GM19452 (cell line): ENCODE measurements at regions not wholly inside any gene's neighbourhood (a gene's known extent, or its start where the extent isn't known, plus 50 kb on each side); places are given as distances from the start of the nearest gene placed in this dataset.

Experiments
- ATAC-seq: cut with Tn5 transposase; IDR thresholded peaks from one replicate; pipeline ENCODE4 v1.9.1; 2021; ENCODE audit not compliant: unreplicated experiment

DNA sequence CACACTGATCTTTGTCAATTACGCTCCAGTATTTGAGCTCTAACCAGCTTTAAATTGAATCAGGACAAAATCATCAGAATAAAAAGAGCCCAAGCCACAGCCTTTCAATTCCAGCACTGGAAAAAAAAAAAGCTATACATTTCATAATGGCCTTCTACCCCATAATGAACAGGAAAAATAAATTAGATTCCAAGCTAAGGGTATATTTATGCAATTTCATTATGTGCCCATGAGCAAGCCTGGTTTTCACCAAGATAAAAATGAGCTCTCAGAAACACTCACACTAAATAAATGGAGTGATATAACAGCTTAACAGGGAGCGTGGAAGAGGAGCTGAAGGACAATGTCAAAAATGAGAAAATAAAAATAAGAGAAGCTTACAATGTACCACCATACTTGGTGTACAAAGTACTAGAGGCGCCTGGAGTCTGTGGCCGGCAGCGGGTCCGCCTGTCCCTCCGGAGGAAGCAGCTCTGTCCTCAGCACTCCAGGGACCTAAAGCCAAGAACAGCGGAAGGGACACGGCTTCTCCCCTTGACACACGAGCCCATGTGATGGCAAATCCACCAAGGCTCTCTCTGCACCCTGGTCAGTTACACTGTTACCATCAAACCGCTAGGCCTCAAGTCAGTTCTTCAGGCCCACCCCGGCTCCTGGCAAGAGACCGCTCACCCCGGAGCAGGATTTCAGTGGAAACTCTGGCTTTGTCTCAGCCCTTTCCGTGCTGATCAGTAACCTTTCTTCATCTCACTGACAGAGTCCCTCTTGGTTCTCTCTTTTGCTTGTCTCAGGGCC lies 69.6 kb downstream of the RBFOX3 start:
- ATAC-seq: no peak

DNA sequence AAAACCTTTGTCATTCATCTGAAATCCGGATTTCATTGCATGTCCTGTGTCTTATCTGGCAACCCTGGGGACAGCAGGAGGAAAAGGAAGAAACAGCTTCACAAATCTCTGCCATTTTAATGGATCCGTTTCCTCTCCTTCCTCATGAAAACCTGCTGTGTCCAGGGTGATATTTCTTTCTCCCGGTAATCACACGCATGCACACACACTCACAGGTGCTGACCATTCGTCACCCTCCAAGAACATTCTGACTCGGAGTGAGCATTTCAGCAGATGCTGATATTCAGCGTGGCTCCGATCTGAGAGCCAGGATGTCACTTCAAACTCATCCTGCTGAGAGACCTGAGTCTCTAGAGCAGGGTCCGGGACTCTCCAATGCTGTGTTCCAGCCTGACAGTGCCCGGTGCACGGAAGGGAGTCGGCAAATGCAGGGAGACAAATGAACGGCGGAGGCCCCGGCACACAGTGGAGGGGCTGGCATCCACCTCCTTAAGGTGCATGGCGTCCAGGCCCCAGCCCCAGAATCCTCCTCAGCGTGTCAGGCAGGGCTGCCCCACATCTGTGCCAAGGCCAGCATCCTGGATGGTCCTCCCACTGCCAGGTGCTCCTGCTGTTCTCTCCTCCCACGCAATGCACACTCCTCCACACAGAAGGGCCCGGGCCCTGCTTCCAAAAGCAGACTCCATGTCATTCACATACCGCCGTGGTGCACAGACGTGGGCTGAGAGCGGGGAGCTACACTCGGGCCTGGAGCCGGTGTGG lies 70.7 kb downstream of the RBFOX3 start:
- ATAC-seq: no peak

DNA sequence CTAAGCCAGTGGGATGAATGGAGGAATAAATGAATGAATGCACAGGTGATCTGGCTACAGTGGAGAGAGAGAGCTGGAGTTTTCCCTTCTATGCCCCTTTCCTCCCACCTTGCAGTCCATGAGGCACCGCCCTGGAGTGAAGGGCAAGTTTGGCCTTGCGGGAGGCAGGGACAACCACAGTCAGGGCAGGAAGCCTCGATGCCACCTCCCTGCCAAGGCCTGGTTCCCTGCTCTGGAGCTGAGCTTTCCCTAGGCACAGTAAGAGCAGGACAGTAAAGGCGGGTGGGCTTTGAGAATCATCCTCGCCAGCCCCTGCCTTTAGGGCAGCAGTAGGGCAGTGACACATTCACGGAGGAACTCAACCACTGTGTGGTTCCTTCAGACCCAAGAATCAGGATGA lies 72.6 kb downstream of the RBFOX3 start:
- ATAC-seq: no peak

DNA sequence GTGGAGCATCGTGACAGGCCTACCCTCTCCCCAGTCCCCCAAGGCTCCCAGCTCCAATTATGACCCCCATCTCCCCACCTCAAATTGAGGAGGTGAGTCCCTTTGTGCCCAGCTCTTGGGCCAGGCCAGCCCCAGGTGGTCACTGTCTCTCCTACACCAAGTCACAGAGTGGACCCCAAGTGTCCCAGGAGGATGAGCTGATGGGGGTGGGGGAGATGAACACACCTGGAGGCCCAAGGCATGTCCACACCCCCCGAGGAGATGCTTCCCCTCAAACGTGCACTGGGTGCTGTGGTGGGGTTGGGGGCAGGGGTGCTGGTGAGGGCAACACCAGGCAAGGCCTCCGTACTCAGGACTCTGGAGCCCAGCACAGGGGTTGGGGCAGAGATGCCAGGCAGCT lies 73.2 kb downstream of the RBFOX3 start:
- ATAC-seq: no peak

DNA sequence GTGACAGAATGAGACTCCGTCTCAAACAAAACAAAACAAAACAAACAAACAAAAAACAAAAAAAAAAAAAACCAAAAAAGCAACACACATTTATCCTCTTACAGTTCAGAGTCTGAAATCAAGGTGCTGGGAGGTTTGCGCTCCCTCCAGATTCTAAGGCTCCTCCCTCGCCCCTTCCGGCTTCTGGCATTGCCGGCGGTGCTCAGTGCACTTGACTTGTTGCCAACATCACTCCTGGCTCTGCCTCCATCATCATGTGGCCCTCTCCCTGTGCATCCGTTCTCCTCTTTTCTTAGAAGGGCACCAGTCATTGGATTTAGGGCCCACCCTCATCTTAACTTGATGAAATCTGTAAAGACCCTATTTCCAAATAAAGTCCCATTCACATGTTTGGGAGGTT lies 73.8 kb downstream of the RBFOX3 start:
- no peak for ATAC-seq

DNA sequence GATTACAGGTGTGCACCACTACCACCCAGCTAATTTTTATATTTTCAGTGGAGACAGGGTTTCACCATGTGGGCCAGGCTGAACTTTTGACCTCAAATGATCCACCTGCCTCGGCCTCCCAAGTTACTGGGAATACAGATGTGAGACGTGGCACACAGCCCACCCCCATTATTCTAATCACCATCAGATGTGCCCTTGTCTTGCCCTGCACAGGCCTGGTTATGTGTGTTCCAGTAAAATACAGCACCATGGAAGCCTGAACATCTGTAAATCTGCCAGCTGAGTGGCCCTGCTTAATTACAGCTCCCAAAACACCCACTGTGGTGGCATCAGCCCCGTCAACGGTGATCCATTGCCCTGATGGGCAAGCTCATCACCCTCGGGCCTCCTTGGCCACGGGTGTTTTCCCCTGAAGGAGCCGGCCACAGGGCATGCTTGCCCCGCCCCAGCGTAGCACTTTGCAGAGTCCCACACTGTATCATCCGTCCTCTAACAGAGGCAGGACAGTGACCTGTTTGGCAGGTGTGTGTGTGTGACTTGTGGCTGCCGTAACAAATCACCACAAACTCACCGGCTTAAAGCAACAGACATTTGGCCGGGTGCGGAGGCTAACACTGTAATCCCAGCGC lies 74.5 kb downstream of the RBFOX3 start:
- ATAC-seq: no peak

DNA sequence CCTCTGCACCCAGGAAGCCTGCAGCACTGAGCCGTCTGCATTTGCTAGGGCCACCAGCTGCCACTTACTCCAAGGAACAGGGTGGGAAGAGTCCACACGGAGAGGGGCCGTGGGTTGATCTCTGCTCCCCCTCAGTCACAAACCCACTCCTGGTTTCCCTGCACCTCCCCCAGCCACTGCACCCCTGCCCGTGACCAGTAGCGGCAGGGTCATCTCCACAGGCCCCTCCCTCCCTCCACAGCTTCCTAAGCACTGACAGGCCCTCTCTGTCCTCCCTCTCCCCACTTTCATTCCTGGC lies 75.2 kb downstream of the RBFOX3 start:
- no peak for ATAC-seq

DNA sequence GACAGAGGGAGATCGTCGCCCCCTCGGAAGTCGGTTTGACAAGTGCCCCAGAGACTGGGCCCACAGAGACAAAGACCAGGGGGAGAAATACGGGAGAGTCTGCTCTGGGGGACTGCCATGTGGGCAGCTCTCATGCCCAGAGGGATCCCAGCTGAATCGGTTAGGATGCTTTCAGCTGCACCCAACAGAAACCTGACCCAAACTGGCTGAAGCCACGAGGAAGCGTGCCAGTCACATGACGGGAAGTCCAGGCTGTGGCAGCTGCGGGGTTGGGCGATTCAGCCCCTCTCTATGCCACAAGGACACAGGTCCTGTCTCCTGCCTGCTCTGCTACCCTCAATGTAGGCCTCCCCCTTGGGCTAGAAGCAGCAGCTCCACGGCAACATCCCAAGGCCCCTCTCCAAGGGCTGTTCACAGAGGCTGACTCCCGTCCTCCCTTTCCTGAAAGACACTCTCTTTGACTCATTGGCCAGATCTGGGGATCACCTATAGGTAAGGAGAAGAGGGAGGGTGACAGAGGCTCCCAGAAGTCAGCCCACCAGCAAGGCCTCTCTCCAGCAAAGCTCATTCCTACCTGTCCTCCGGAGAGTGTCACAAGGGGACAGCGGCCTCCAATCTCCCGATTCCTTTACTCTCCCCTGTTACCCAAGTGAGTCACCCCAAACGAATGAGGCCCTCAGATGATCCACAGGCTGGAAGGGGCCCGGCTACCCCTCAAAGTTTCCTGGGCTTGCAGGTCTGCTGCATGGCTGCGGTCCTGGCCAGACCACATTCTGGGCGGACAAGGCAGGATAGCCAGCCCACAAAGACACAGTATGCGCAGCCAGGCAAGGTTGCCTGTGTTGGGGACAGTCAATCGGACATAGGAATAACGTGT lies 75.8 kb downstream of the RBFOX3 start:
- ATAC-seq: no peak

DNA sequence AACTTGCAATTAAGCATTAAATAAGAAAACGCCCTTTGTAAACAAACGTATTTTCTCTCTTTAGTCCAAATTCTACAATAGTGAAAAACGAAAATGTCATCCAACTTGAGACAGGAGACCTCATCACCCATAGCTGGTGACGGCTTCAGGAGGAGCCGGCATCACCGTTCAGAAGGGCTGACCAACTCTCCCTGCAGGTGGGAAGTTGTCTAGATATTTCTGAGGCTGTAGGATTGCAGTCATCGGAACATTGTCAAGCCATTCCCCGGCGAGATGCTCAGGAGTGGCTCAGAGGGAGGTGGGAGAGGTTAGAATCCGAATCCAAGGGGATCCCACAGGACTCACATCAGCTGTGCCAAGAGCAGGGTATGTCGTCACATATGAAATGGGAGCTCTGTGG lies 76.7 kb downstream of the RBFOX3 start:
- ATAC-seq: no peak

DNA sequence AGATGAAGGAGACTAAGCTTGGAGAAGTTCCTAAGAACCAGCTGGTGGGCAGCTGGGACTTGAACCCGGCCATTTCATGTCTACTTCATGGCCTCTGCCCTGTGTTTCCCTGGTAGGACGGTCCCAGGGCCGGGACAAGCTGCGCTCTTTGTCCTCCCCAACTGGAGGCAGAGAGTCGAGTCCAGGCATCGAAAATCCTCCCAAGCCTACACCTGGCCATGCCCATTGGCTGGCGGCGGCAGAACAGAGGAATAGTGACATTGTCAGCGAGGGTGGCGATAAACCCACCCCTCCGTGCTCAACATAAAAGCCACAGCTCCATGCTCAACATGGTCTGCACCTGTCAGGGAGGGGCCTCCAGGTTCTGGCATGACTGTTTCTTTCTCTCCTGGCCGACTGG lies 77.7 kb downstream of the RBFOX3 start:
- ATAC-seq: no peak

DNA sequence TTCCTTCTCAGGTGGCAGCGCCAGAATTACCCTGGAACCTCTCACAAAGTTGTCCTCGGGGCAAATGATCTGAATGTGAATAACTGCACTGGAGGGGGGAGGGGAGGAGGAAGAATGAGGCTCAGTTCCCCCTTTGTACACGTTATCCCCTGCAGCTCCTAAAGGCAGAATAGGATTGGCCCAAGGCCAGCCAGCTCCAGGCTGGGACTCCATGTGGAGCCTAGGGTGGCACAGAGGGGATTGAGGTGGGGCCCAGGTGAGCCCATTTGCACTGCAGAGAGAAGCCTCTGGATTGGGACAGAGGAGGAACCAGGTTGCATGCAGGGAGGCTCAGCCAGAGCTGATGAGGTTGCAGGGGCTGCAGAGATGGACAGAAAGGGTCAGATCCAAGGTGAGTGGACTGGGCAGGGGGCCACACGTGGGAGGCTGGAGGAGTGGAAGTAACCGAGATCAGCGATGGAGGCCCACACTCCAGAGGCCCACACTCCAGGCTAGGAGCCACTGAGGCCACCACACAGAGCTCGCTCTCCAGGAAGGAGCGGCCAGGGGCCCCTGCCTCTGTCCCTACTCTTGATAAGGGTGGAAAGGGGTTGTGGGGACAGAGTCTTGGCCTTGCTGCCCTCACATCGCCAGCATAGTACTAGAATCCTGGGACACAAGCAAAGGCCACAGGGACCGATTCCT lies 78.6 kb downstream of the RBFOX3 start:
- no peak for ATAC-seq

DNA sequence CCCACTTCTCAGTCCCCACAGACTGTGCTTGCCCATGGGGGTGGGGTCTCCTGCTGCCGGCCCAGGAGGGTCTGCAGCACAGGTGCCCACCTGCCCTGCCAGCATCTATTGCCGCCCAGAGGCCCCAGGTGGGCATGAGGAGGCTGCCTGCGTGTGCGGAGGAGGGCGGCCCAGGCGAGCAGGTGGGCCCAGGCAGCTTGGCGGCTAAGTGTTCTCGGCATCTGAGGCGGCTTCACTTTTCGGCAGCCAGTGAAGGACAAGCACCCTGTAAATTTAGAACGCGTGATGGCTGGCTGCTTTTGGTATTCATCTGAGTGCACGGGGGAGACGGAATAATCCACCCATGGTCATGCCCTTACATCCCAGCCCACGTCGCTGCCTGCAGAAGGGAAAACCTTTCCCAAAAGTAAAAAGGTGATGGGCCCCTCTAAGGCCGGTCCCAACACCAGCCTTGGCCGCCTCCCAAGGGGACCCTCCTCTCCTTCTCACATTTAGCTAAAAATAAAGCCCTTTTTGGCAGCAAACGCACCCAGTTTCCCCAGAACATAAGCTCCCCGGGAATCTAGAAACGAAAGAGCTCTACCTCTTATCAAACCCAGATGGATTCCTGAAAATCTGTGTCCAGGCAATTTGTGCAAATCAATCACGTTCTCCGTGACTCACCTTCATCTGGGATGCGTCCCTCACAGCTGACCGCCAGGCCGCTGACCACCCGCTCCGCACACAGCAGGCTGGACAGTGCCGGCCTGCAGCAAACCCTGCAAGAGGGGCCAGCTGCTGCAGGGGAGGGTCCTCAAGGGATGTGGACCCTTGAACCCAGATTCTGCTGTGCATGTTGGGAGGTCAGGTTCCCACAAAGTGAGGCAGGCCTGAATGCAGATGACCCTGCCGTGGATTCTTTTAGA lies 79.4 kb downstream of the RBFOX3 start:
- no peak for ATAC-seq

DNA sequence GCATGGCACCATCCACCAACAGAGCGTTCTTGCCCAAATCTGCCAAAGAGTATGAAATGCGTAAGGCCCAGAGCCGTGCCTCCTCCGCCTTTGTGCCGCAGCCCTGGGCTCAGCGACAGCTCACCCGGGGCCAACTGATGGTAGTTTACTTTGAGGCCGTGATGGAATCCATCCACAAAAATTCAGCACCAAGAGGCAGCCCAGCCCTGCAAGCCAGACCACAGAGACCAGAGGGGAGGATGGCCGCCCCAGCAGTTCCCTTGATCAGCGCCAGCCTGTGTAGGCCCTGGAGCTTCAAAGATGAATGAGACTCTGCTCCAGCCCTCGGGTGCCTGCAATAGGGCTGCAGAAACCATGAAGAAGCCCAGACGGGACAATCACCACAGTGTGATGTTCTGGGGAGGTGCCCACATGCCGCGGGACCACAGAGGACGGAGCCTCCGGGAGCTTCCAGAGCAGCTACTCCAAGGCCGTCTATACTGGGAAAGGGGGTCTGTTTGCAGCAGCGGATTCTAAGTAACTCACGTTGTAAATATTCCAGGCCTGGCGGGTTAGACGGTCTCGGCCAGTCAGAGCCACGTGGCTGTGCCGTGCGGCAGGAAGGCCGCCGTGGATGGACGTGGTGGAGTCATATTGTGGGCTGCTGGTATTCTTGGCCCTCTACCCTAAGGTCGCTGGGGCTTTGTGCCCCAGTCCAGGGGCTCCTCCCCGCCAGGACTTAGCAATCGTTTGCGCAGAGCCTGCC lies 80.3 kb downstream of the RBFOX3 start:
- no peak for ATAC-seq

DNA sequence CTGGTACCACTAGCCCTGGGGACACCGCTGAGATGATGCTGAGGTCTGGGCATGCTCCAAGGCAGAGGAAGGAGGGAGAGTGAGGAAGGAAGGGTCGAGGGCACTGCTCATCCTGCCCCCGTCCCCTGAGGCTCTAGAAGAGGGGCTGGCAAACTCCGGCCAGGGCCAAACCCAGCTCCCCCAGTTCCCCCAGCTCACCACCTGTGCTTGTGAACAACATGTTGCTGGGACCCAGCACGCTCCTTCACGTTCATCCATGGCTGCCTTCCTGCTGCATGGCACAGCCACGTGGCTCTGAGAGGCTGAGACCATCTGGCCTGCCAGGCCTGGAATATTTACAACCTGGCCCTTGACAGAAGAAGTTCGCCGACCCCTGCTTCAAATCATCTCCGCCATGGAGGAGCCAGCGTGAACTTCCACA lies 81.2 kb downstream of the RBFOX3 start:
- ATAC-seq: no peak

DNA sequence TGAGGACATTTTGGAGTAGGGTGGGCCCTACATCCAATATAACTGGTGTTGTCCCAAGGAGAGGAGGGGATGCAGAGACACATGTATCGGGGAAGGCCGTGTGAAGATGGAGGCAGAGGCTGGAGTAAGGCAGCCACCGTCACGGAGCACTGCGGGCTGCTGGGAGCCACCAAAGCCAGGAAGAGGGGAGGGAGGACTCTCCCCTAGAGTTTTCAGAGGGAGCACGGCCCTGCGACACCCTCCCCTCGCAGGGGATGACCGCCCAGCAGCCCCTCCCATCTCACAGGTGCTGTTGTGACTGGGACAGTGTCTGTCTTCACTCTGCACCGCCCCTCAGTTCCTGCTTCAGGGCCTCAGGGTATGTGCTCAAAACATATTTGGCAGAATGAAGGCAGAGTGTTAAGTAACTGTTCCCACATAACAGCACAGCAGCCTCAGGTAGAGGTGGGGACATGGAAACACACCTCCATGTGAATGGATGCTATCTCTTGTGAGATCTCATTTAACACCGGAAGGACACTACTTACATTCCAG lies 82.2 kb downstream of the RBFOX3 start:
- no peak for ATAC-seq

DNA sequence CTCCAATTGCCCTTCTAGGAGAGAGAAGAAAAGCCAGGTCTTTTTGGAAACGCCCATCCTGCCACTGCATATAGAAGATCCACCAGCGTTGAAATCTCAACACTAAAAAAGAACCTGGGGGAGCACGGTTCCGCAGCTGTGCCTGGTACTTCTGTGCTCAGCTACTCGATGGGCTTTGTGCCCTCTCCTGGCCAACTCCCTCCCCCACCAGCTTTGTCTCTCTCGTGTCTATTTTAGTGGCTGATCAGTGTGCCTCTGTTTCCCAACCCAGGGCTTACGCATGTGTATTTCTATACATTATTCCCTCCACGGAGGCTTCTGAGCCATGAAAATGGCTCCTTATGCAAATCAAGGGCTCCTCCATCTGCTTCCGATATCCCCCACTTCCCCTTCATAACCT lies 83.5 kb downstream of the RBFOX3 start:
- no peak for ATAC-seq

DNA sequence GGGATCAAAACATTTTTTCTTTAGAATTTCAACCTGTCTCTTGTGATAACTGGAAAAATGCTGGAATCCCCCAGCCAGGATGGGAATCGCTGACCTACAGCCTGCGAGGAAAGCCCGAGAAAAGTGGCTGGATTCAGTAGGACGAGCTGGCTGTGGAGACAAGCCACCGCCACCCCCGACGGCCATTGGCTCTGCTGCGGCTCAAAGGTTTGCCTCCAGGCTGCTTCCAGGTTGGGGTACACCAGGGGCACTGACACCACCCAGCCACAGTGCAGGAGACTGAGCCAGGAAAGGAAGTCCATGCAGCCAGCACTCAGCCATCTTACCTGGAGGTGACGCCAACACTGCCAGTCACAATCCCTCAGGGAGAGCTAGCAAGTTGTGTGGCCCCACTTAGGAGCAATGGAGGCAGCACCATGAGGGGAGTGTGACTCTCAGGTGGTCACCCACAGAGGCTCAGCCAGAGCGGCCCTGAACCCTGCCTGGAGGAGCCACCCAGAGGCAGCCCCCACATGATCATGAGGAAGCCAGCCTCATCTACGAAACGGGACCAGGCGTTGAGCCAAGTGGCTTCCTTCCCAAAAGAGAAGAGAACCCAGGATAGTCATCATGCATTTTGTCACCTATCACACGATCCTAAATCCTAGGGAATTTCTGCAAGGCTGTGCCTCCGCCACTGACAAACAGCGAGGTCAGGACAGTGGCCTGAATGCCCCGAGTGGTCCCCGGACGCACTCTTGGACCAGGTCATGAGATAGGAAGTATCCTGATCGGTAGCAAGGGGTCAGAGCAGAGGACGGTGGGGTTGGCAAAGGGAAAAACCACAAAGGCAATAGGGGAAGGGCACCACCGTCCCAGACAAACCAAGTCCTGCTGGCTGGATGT lies 84.8 kb downstream of the RBFOX3 start:
- no peak for ATAC-seq
